K562 (cell line): ENCODE measurements at regions not wholly inside any gene's neighbourhood (a gene's known extent, or its start where the extent isn't known, plus 50 kb on each side); places are given as distances from the start of the nearest gene placed in this dataset.
A peak's percentile ranks its signal among the peaks of the same experiment; 100 is the strongest.

ENCODE experiments used
- CAMTA2 ChIP-seq: fragments of 250-450 bp; sonication (Bioruptor Pico); conservative IDR thresholded peaks from 2 replicates; pipeline ENCODE4 v1.5.1; 2022
- DDX20 ChIP-seq: fragments of 450-650 bp; IDR thresholded peaks from 2 replicates; pipeline ENCODE4 v1.6.1; 2016; ENCODE audit warnings: missing genetic modification characterization, low read depth, mild to moderate bottlenecking, missing compliant biosample characterization, moderate library complexity
- ETS2 ChIP-seq: IDR thresholded peaks from 2 replicates; pipeline ENCODE4 v1.6.1; 2016; ENCODE audit warnings: borderline replicate concordance, missing genetic modification characterization, mild to moderate bottlenecking, moderate library complexity, missing compliant biosample characterization; ENCODE audit not compliant: poor library complexity, severe bottlenecking
- ETV6 ChIP-seq, 3 experiments: fragments of 150-350 bp in 1 of 3; sonication (generic) in 1 of 3; formaldehyde crosslinking in 1 of 3; IDR thresholded peaks; 2 replicates each; pipeline versions ENCODE4 v1.6.1 to v1.8.0; 2014 to 2022; ENCODE audit warnings: borderline replicate concordance in 2 of 3, low read depth in 2 of 3, antibody characterized with exemption in 1 of 3, low read length in 1 of 3, mild to moderate bottlenecking in 1 of 3, missing genetic modification reagents in 1 of 3
- NFYB ChIP-seq: IDR thresholded peaks from 2 replicates; pipeline ENCODE4 v1.6.1; 2011; ENCODE audit warnings: mild to moderate bottlenecking, moderate library complexity; ENCODE audit not compliant: insufficient read length; ENCODE audit errors: extremely low read depth
- PBX2 ChIP-seq, 2 experiments: IDR thresholded peaks in 1 of 2; conservative IDR thresholded peaks in 1 of 2; 2 replicates each; pipeline ENCODE4 v1.6.1; 2016; ENCODE audit warnings: low read depth in 2 of 2, mild to moderate bottlenecking in 1 of 2, missing compliant biosample characterization in 1 of 2, missing genetic modification characterization in 1 of 2, moderate library complexity in 1 of 2
- ZNF778 ChIP-seq: fragments of 450-650 bp; formaldehyde crosslinking; IDR thresholded peaks from 2 replicates; pipeline ENCODE4 v1.4.0; 2020; ENCODE audit warnings: mild to moderate bottlenecking, moderate library complexity

GRCh38 chr20:53752971-53753879 is 159.6 kb upstream of the ZNF217 start (continued):
- TF ChIP-seq PBX2 (CRISPR knock-in tag; IDR thresholded peaks at IDR 0.05; ENCODE audit: low read depth) (no peak), PBX2 (tag; conservative IDR thresholded peaks at IDR 0.05; ENCODE audit: low read depth) (no peak), ETV6 (IDR thresholded peaks at IDR 0.05; ENCODE audit: borderline replicate concordance in 1 of 2, low read depth in 2 of 2, low read length in 1 of 2) (no peak; a peak in 1 of 4 replicates), ETV6 (CRISPR knock-in tag; IDR thresholded peaks at IDR 0.05; ENCODE audit: borderline replicate concordance) (no peak), CAMTA2 (CRISPR knock-in tag) (no peak), ZNF778 (CRISPR knock-in tag) (no peak), ETS2 (tag) (no peak), DDX20 (tag) (no peak), NFYB (peak; percentile 58)
